CD4-positive, alpha-beta memory T cell (primary cell): ENCODE measurements at regions not wholly inside any gene's neighbourhood (a gene's known extent, or its start where the extent isn't known, plus 50 kb on each side); places are given as distances from the start of the nearest gene placed in this dataset.
"Not testable (repeated sequence)": the region's sequence is repeated elsewhere in the genome, so short reads cannot be mapped to it uniquely, and the experiment has no call there.

Source experiments
- CTCF ChIA-PET: fragments of 350-600 bp; sonication (Branson Sonifier 250); formaldehyde crosslinking; loops from one replicate; lab custom pipeline; 2021; ENCODE audit warnings: inconsistent platforms; ENCODE audit not compliant: partially characterized antibody; lab: Charles Lee
- POLR2A ChIA-PET: fragments of 350-600 bp; sonication (Branson Sonifier 250); formaldehyde crosslinking; loops from one replicate; lab custom pipeline; 2021; ENCODE audit not compliant: partially characterized antibody; lab: Charles Lee
- DNase-seq, 5 donors: peaks; one replicate each; pipeline versions ENCODE4 v3.0.0 to v3.0.0-alpha.2; 2020 to 2022; ENCODE audit warnings: mixed read lengths in 1 of 5
- H3K27ac ChIP-seq: one replicate; pipeline ENCODE4 v1.7.0; 2013; ENCODE audit warnings: low read depth, low read length
- H3K27me3 ChIP-seq: 2 replicates; pipeline ENCODE4 v1.7.0; 2013; ENCODE audit warnings: mild to moderate bottlenecking, low read length, moderate library complexity; ENCODE audit not compliant: insufficient read depth
- H3K36me3 ChIP-seq: 2 replicates; pipeline ENCODE4 v1.7.0; 2013; ENCODE audit warnings: mild to moderate bottlenecking, low read length, moderate library complexity; ENCODE audit not compliant: insufficient read depth
- H3K4me1 ChIP-seq: 2 replicates; pipeline ENCODE4 v1.7.0; 2013; ENCODE audit warnings: mild to moderate bottlenecking, low read length, moderate library complexity; ENCODE audit not compliant: insufficient read depth
- H3K4me3 ChIP-seq, 2 donors: one replicate each; pipeline ENCODE4 v1.7.0; 2013; ENCODE audit warnings: low read length in 2 of 2, mild to moderate bottlenecking in 1 of 2
- H3K9me3 ChIP-seq, 2 donors: one replicate each; pipeline ENCODE4 v1.7.0; 2013; ENCODE audit warnings: low read length in 2 of 2, control low read depth in 1 of 2; ENCODE audit not compliant: control insufficient read depth in 1 of 2
- H3K27ac Mint-ChIP-seq, 7 donors: one replicate each; pipeline ENCODE4 v1.8.0; 2020 to 2021; ENCODE audit warnings: mixed read lengths in 7 of 7, mild to moderate bottlenecking in 6 of 7, inconsistent platforms in 3 of 7, moderate library complexity in 3 of 7
- H3K27me3 Mint-ChIP-seq, 2 donors: one replicate each; pipeline ENCODE4 v1.8.0; 2020 to 2021; ENCODE audit warnings: mixed read lengths in 2 of 2
- H3K36me3 Mint-ChIP-seq, 2 donors: one replicate each; pipeline ENCODE4 v1.8.0; 2020 to 2021; ENCODE audit warnings: mixed read lengths in 2 of 2, inconsistent platforms in 1 of 2, mild to moderate bottlenecking in 1 of 2
- H3K4me1 Mint-ChIP-seq, 4 donors: one replicate each; pipeline ENCODE4 v1.8.0; 2020 to 2021; ENCODE audit warnings: mixed read lengths in 4 of 4, mild to moderate bottlenecking in 1 of 4
- H3K4me3 Mint-ChIP-seq, 8 donors: one replicate each; pipeline ENCODE4 v1.8.0; 2020 to 2021; ENCODE audit warnings: mixed read lengths in 8 of 8, mild to moderate bottlenecking in 7 of 8, moderate library complexity in 6 of 8, inconsistent platforms in 3 of 8
- H3K9me3 Mint-ChIP-seq, 8 donors: one replicate each; pipeline ENCODE4 v1.8.0; 2020 to 2021; ENCODE audit warnings: mixed read lengths in 8 of 8, mild to moderate bottlenecking in 5 of 8, inconsistent platforms in 3 of 8, moderate library complexity in 1 of 8
- intact Hi-C: fragments of 100-400 bp; cut with micrococcal nuclease; formaldehyde crosslinking; loops from one replicate; pipeline ENCODE4 v1.15.1; 2023

DNA sequence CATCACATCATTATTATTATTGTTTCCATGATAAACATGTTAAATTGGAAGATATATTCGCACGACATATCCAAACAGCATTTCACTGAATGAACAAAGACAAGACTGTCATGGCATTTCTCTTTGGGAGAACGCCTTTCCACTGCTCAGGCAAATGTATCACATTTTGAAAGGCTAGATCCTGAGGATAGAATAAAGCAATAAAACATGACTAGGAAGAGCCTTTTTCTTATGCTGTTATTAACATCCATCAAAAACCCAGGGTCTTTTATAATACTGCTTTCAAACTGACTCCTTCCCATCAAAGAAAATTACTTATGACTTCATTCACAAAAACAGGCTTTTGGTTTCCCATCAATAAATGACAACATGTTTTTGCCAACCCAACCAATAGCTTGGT lies 630.9 kb downstream of the TMTC2 start:
- ChIA-PET CTCF (no interaction called here), POLR2A (no interaction called here)
- H3K9me3 Mint-ChIP-seq, result peaks cover 0 to 11% (median 0%) of the 10 kb centered on the region in 8 donors
- Histone ChIP-seq H3K4me1 (no peaks in the 10 kb centered on the region), H3K9me3 (no peaks in the 10 kb centered on the region), H3K4me3 (no peak overlapping the region), H3K27me3 (no peaks in the 10 kb centered on the region), H3K36me3 (no peaks in the 10 kb centered on the region), H3K27ac (no peak overlapping the region)
- intact Hi-C loops, result no loop called here
- H3K4me1 Mint-ChIP-seq, result no peaks in the 10 kb centered on the region
- no peak overlapping the region for H3K27ac Mint-ChIP-seq
- H3K36me3 Mint-ChIP-seq, result no peaks in the 10 kb centered on the region
- no peak overlapping the region for H3K4me3 Mint-ChIP-seq
- no peak for DNase-seq
- H3K27me3 Mint-ChIP-seq, result no peaks in the 10 kb centered on the region

DNA sequence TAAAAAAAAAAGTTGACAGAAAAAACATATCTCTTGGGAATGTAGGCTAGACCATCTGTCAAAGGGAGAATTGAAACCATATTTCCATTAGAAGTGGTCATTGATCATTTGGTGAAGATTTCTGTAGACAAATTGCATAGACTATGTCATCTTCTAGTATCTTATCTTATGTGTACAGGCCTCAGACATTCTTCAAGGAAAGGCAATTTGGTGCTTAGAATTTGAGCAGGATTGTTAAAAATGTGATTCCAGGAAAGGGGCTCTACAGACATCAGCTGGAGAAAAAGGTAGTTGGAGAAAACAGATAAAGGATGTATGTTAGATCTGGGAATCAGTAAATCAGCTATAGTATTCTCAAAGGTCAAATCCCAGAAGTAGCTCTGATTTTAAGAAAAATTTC lies 627.1 kb downstream of the TMTC2 start:
- CTCF ChIA-PET, result no interaction called here
- no peaks in the 10 kb centered on the region for H3K4me1 ChIP-seq
- intact Hi-C loops, result no loop called here

DNA sequence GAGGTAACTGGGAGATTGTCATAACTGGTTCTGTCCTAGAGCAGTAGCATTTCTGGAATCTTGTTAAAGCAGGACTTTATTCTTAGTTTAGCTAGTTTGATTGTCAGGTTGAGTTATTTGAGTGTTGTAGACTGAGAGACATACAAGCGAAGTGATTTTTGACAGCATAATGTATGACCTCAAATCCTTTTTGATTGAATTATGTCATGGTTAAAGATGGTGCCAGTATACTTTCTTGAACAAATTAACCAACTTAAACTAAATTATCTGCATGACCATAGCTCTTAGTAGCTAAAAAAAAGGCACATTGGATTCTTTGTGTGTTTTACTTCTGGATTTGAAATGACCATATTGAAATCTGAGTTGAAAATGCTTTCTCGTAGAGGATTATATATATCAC lies 626.6 kb downstream of the TMTC2 start:
- Histone ChIP-seq H3K27me3 (no peaks in the 10 kb centered on the region), H3K27ac (no peak overlapping the region), H3K36me3 (no peaks in the 10 kb centered on the region), H3K4me3 (no peak overlapping the region), H3K9me3 (no peaks in the 10 kb centered on the region), H3K4me1 (no peaks in the 10 kb centered on the region)
- Mint-ChIP-seq H3K4me3 (no peak overlapping the region), H3K36me3 (no peaks in the 10 kb centered on the region), H3K27ac (no peak overlapping the region), H3K4me1 (no peaks in the 10 kb centered on the region), H3K9me3 (peaks cover 0 to 3% (median 0%) of the 10 kb centered on the region in 8 donors), H3K27me3 (no peaks in the 10 kb centered on the region)
- no peak for DNase-seq
- ChIA-PET CTCF (no interaction called here), POLR2A (no interaction called here)
- intact Hi-C loops, result no loop called here

More for the DNA sequence above, 627.1 kb downstream of the TMTC2 start:
- H3K4me3 ChIP-seq, result no peak overlapping the region
- no peak overlapping the region for H3K4me3 Mint-ChIP-seq
- H3K36me3 ChIP-seq, result no peaks in the 10 kb centered on the region
- H3K27ac Mint-ChIP-seq, result no peak overlapping the region
- no peaks in the 10 kb centered on the region for H3K27me3 Mint-ChIP-seq
- POLR2A ChIA-PET, result no interaction called here
- no peaks in the 10 kb centered on the region for H3K36me3 Mint-ChIP-seq
- no peaks in the 10 kb centered on the region for H3K9me3 ChIP-seq
- H3K27ac ChIP-seq, result no peak overlapping the region
- H3K9me3 Mint-ChIP-seq, result peaks cover 0 to 2% (median 0%) of the 10 kb centered on the region in 8 donors
- no peak for DNase-seq
- no peaks in the 10 kb centered on the region for H3K4me1 Mint-ChIP-seq
- no peaks in the 10 kb centered on the region for H3K27me3 ChIP-seq

DNA sequence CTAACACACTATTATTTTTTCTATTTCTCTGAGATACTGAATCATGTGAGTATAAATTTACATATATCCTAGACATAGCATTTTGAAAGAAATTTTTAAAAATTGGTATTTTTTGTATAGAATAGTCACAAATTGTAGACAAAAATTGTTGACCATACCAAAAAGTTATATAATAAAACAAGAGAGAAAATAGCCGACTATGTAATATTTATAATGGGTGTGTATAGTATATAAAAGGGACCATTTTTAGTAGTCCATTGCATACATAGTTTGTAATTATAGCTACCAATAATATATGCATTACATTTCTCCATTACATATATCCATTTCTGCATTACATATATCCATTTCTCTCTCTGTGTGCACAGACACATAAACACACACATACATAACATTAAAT lies 590.2 kb downstream of the TMTC2 start:
- Histone ChIP-seq H3K27ac (no peak overlapping the region), H3K4me3 (no peak overlapping the region), H3K9me3 (no peaks in the 10 kb centered on the region), H3K36me3 (no peaks in the 10 kb centered on the region), H3K4me1 (no peaks in the 10 kb centered on the region), H3K27me3 (no peaks in the 10 kb centered on the region)
- no peak overlapping the region for H3K4me3 Mint-ChIP-seq
- H3K36me3 Mint-ChIP-seq, result no peaks in the 10 kb centered on the region
- intact Hi-C loops, result no loop called here
- no peak for DNase-seq
- CTCF ChIA-PET, result no interaction called here
- H3K9me3 Mint-ChIP-seq, result peaks cover 0 to 5% (median under 1%) of the 10 kb centered on the region in 8 donors
- H3K27me3 Mint-ChIP-seq, result peaks cover 0 to 1% of the 10 kb centered on the region in 2 donors
- no peak overlapping the region for H3K27ac Mint-ChIP-seq
- POLR2A ChIA-PET, result no interaction called here
- H3K4me1 Mint-ChIP-seq, result no peaks in the 10 kb centered on the region

DNA sequence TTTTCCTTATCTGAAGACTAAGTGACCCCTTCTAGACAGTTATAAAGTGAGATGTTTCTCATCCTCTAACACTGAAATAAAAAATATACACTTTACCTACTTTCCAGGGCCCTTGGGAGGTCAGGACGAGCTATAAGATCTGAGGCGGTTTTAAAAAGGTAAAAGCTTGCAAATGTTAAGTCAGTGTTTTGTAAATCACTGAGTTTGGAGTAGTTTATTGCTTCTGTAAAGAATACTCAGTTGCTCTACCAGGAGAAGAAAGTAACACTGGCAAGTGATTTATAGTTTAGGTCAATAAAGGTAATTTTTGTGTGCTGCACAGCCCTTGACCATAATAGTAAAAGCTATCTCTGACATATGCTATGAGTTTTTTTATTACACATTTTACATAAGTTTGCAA lies 584.5 kb downstream of the TMTC2 start:
- Mint-ChIP-seq H3K4me3 (no peak overlapping the region), H3K36me3 (no peaks in the 10 kb centered on the region), H3K27me3 (peaks cover 0 to under 1% of the 10 kb centered on the region in 2 donors), H3K27ac (no peak overlapping the region), H3K4me1 (no peaks in the 10 kb centered on the region), H3K9me3 (peaks cover 0 to 13% (median 3%) of the 10 kb centered on the region in 8 donors)
- intact Hi-C loops, result no loop called here
- CTCF ChIA-PET, result no interaction called here
- H3K4me1 ChIP-seq, result no peaks in the 10 kb centered on the region
- no peak overlapping the region for H3K4me3 ChIP-seq
- H3K27me3 ChIP-seq, result no peaks in the 10 kb centered on the region
- no peaks in the 10 kb centered on the region for H3K9me3 ChIP-seq
- H3K27ac ChIP-seq, result no peak overlapping the region
- no peaks in the 10 kb centered on the region for H3K36me3 ChIP-seq
- POLR2A ChIA-PET, result no interaction called here
- DNase-seq, result no peak

DNA sequence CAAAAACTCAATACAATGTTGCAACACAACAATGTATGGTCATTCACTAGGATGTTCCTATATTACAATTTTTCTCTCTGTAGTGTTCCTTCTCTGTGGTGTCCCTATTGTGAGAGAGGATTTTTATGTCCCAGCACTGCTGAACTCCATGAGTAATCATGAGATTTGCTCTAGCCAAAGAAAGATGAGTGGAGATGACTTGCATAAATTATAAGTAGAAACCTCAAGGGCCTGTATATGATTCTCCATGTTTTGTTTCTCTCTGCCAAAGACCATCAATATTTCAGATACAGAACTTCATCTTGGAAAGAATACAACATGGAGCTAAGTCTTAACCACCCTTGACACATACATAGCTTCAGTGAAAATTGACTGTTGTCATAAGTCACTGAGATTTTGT lies 579.1 kb downstream of the TMTC2 start:
- Histone ChIP-seq H3K36me3 (no peaks in the 10 kb centered on the region), H3K27me3 (no peaks in the 10 kb centered on the region), H3K4me1 (no peaks in the 10 kb centered on the region), H3K9me3 (no peaks in the 10 kb centered on the region), H3K4me3 (no peak overlapping the region), H3K27ac (no peak overlapping the region)
- Mint-ChIP-seq H3K36me3 (no peaks in the 10 kb centered on the region), H3K27me3 (no peaks in the 10 kb centered on the region), H3K4me3 (no peak overlapping the region), H3K9me3 (peaks cover 0 to 7% (median 3%) of the 10 kb centered on the region in 8 donors), H3K4me1 (no peaks in the 10 kb centered on the region), H3K27ac (no peak overlapping the region)
- CTCF ChIA-PET, result no interaction called here
- intact Hi-C loops, result no loop called here
- POLR2A ChIA-PET, result no interaction called here
- no peak for DNase-seq

DNA sequence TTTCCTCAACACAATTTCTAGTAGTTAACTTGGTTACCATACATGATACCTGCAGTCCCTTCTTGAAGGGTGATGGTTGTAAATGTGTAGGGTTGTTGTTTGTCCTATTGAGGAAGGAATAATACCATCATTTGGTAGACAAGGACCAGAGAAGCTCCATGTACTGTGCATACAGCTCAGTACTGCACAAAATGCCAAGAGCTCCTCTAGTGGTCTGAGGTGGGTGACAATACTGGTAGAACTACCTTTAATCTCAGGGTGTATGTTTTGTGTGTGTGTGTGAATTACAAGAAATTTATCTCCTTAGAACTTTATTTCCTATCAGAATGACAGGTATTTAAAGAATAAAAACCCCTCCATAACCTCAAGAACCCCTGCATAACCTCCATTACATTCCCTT lies 575.3 kb downstream of the TMTC2 start:
- Mint-ChIP-seq H3K36me3 (no peaks in the 10 kb centered on the region), H3K4me1 (no peaks in the 10 kb centered on the region), H3K9me3 (peaks cover 0 to 2% (median 0%) of the 10 kb centered on the region in 8 donors), H3K27me3 (no peaks in the 10 kb centered on the region), H3K4me3 (no peak overlapping the region), H3K27ac (no peak overlapping the region)
- Histone ChIP-seq H3K4me3 (no peak overlapping the region), H3K9me3 (no peaks in the 10 kb centered on the region), H3K4me1 (no peaks in the 10 kb centered on the region), H3K27ac (no peak overlapping the region), H3K36me3 (no peaks in the 10 kb centered on the region), H3K27me3 (no peaks in the 10 kb centered on the region)
- POLR2A ChIA-PET, result no interaction called here
- CTCF ChIA-PET, result no interaction called here
- no peak for DNase-seq
- intact Hi-C loops, result no loop called here

DNA sequence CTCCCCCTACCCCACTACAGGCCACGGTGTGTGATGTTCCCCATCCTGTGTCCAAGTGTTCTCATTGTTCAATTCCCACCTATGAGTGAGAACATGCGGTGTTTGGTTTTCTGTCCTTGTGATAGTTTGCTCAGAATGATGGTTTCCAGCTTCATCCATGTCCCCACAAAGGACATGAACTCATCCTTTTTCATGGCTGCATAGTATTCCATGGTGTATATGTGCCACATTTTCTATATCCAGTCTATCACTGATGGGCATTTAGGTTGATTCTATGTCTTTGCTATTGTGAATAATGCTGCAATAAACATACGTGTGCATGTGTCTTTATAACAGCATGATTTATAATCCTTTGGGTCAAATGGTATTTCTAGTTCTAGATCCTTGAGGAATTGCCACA lies 573.4 kb downstream of the TMTC2 start:
- H3K4me1 ChIP-seq, POLR2A ChIA-PET, H3K4me3 Mint-ChIP-seq, H3K27ac ChIP-seq, H3K36me3 Mint-ChIP-seq, DNase-seq, H3K36me3 ChIP-seq, H3K9me3 ChIP-seq, CTCF ChIA-PET, intact Hi-C loops, H3K27me3 Mint-ChIP-seq, H3K4me1 Mint-ChIP-seq, H3K9me3 Mint-ChIP-seq, H3K4me3 ChIP-seq, H3K27ac Mint-ChIP-seq, H3K27me3 ChIP-seq: not testable (repeated sequence)
